Endodermal cell (in vitro differentiated cells): ENCODE measurements at regions not wholly inside any gene's neighbourhood (a gene's known extent, or its start where the extent isn't known, plus 50 kb on each side); places are given as distances from the start of the nearest gene placed in this dataset.

Experiments
- DNase-seq: peaks from one replicate; pipeline ENCODE4 v3.0.0-alpha.2; 2017
- H3K27ac ChIP-seq: 2 replicates; pipeline ENCODE4 v1.5.1; 2013; ENCODE audit warnings: mild to moderate bottlenecking, low read depth, low read length, moderate library complexity
- H3K27me3 ChIP-seq: 2 replicates; pipeline ENCODE4 v1.6.1; 2013; ENCODE audit warnings: mild to moderate bottlenecking, low read length, moderate library complexity; ENCODE audit not compliant: insufficient read depth, control insufficient read depth, poor library complexity, severe bottlenecking
- H3K36me3 ChIP-seq: 2 replicates; pipeline ENCODE4 v1.7.0; 2013; ENCODE audit warnings: mild to moderate bottlenecking, low read length, moderate library complexity; ENCODE audit not compliant: control insufficient read depth, insufficient read depth
- H3K4me1 ChIP-seq: one replicate; pipeline ENCODE4 v1.7.0; 2013; ENCODE audit warnings: low read length; ENCODE audit not compliant: control insufficient read depth, insufficient read depth
- H3K4me3 ChIP-seq: 2 replicates; pipeline ENCODE4 v1.5.1; 2013; ENCODE audit warnings: mild to moderate bottlenecking, low read length, moderate library complexity
- H3K9ac ChIP-seq: 2 replicates; pipeline ENCODE4 v1.6.1; 2013; ENCODE audit warnings: mild to moderate bottlenecking, low read length, moderate library complexity; ENCODE audit not compliant: poor library complexity, severe bottlenecking; ENCODE audit errors: extremely low read depth
- H3K9me3 ChIP-seq: 2 replicates; pipeline ENCODE4 v1.6.1; 2013; ENCODE audit warnings: mild to moderate bottlenecking, low read length, moderate library complexity; ENCODE audit not compliant: control insufficient read depth
- H3K27ac Mint-ChIP-seq: 2 replicates; pipeline ENCODE4 v1.8.0; 2020; ENCODE audit warnings: mixed read lengths
- H3K27me3 Mint-ChIP-seq: 2 replicates; pipeline ENCODE4 v1.8.0; 2021; ENCODE audit warnings: mild to moderate bottlenecking, mixed read lengths; ENCODE audit not compliant: insufficient read depth
- H3K36me3 Mint-ChIP-seq: 2 replicates; pipeline ENCODE4 v1.8.0; 2020; ENCODE audit warnings: low read depth, mixed read lengths
- H3K4me1 Mint-ChIP-seq: 2 replicates; pipeline ENCODE4 v1.8.0; 2020; ENCODE audit warnings: mixed read lengths
- H3K4me3 Mint-ChIP-seq: 2 replicates; pipeline ENCODE4 v1.8.0; 2020; ENCODE audit warnings: mild to moderate bottlenecking, moderate library complexity, mixed read lengths
- H3K9me3 Mint-ChIP-seq: 2 replicates; pipeline ENCODE4 v1.8.0; 2020; ENCODE audit warnings: mild to moderate bottlenecking, mixed read lengths
- CTCF ChIP-seq: fragments of 200-600 bp; sonication (generic); conservative IDR thresholded peaks from 2 replicates; pipeline ENCODE4 v1.5.0; 2021; ENCODE audit warnings: antibody characterized with exemption, mild to moderate bottlenecking
- WGBS, 2 experiments: methylation state at CpG; one replicate each; pipeline versions ENCODE4 v1.1.5 to v1.1.7; 2013; ENCODE audit warnings: missing lambda C conversion rate in 2 of 2, mixed read lengths in 1 of 2; ENCODE audit not compliant: insufficient coverage in 1 of 2, insufficient read length in 1 of 2; 5-methylcytosine and 5-hydroxymethylcytosine counted together

DNA sequence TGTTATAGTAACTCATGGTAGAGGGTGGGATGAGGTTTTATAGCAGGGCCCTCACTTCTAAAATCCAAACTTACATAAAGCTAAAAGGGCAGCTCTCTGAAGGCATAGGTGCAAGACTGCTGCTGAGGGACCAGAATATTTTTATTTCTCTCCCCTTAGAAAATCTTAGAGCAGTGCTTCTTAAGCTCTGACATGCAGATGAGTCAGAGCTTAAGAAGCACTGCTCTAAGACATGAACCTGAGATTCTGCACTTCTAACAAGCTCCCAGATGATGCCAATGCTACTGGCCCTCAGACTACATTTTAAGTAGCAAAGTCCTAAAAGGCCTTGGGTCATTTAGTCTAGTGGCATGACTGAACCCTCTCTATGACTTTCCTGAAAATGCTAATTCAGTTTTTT lies 97.6 kb upstream of the SPRY4 start:
- H3K27ac Mint-ChIP-seq = no peak overlapping the region
- no peak overlapping the region for H3K4me3 Mint-ChIP-seq
- H3K27me3 Mint-ChIP-seq = no peaks in the 10 kb centered on the region
- Histone ChIP-seq H3K36me3 (no peaks in the 10 kb centered on the region), H3K9me3 (no peaks in the 10 kb centered on the region), H3K4me3 (no peak overlapping the region), H3K27ac (no peak overlapping the region), H3K27me3 (no peaks in the 10 kb centered on the region), H3K9ac (no peak overlapping the region), H3K4me1 (peaks cover 13% of the 10 kb centered on the region)
- no peak for DNase-seq
- H3K4me1 Mint-ChIP-seq = peaks cover 31% of the 10 kb centered on the region
- TF ChIP-seq CTCF = no peak
- H3K36me3 Mint-ChIP-seq = no peaks in the 10 kb centered on the region
- no peaks in the 10 kb centered on the region for H3K9me3 Mint-ChIP-seq

DNA sequence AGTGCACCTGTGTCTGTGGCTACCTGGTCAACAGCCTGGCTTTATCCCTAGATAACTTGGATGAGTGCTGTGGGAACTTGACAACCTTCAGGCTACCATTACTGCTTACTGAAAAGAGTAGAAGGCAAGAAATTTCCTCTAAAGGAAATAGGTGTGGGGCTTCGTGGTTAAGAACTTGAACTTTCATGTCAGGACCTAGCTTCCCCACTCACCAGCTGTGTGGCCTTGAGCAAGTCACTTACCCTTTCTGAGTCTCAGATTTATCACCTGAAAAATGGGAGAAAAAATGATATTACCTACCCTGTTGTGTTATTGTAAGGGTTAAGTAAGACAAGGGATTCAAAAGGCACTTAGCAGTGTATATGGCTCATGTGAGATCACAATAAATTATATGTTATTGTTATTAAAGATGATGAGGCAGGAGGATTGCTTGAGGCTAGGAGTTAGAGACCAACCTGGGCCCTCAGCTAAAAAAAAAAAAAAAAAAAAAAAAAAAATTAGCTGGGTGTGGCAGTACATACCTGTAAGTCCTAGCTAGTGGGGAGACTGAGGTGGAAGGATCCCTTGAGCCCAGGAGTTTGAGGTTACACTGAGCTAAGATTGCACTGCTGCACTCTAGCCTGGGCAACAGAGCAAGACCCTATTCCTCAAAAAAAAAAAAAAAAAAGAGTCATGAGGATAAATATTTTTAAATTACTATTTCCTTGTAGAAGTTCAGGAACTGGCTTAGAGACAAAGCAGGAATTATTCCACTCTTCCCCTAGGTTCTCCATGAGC lies 97.0 kb upstream of the SPRY4 start:
- no peak overlapping the region for H3K9ac ChIP-seq
- no peaks in the 10 kb centered on the region for H3K36me3 ChIP-seq
- H3K27ac ChIP-seq = no peak overlapping the region
- H3K9me3 ChIP-seq = no peaks in the 10 kb centered on the region
- H3K4me1 Mint-ChIP-seq = peaks cover 28% of the 10 kb centered on the region
- peak overlapping the region; percentile 8 for H3K27ac Mint-ChIP-seq
- no peak for DNase-seq
- H3K4me3 Mint-ChIP-seq = no peak overlapping the region
- 96 to 100% methylated on average over 1 of the region's 1 CpG for WGBS, 2 experiments
- H3K9me3 Mint-ChIP-seq = no peaks in the 10 kb centered on the region
- peaks cover 13% of the 10 kb centered on the region for H3K4me1 ChIP-seq
- no peak overlapping the region for H3K4me3 ChIP-seq
- H3K36me3 Mint-ChIP-seq = no peaks in the 10 kb centered on the region
- H3K27me3 Mint-ChIP-seq = no peaks in the 10 kb centered on the region
- TF ChIP-seq CTCF = no peak
- no peaks in the 10 kb centered on the region for H3K27me3 ChIP-seq

- no peaks in the 10 kb centered on the region for H3K27me3 ChIP-seq
- no peak overlapping the region for H3K9ac ChIP-seq
- H3K27ac ChIP-seq = peak overlapping the region; percentile 40
- H3K4me1 ChIP-seq = peaks cover 13% of the 10 kb centered on the region
- Mint-ChIP-seq H3K4me1 (peaks cover 23% of the 10 kb centered on the region), H3K27ac (peak overlapping the region; percentile 8), H3K4me3 (no peak overlapping the region), H3K27me3 (no peaks in the 10 kb centered on the region), H3K9me3 (no peaks in the 10 kb centered on the region), H3K36me3 (no peaks in the 10 kb centered on the region)
- no peak for DNase-seq
- WGBS, 2 experiments = 86 to 90% methylated on average over 5 of the region's 5 CpGs
- no peak overlapping the region for H3K4me3 ChIP-seq
- no peaks in the 10 kb centered on the region for H3K36me3 ChIP-seq
- no peaks in the 10 kb centered on the region for H3K9me3 ChIP-seq
- no peak for TF ChIP-seq CTCF
Measured at GRCh38 chr5:142421228-142421617, 96.4 kb upstream of the SPRY4 start.
